Nephron progenitor cell (in vitro differentiated cells): ENCODE measurements at regions not wholly inside any gene's neighbourhood (a gene's known extent, or its start where the extent isn't known, plus 50 kb on each side); places are given as distances from the start of the nearest gene placed in this dataset.

Experiments
- DNase-seq: peaks from one replicate; pipeline ENCODE4 v3.0.0; 2021
- H3K27ac Mint-ChIP-seq: 2 replicates; pipeline ENCODE4 v1.8.0; 2021; ENCODE audit warnings: mild to moderate bottlenecking, moderate library complexity, mixed read lengths
- H3K27me3 Mint-ChIP-seq: 2 replicates; pipeline ENCODE4 v1.8.0; 2021; ENCODE audit warnings: mild to moderate bottlenecking, low read depth, mixed read lengths; ENCODE audit not compliant: poor library complexity
- H3K36me3 Mint-ChIP-seq: 2 replicates; pipeline ENCODE4 v1.8.0; 2021; ENCODE audit warnings: low read depth, mixed read lengths
- H3K4me1 Mint-ChIP-seq: 2 replicates; pipeline ENCODE4 v1.8.0; 2021; ENCODE audit warnings: mixed read lengths
- H3K4me3 Mint-ChIP-seq: 2 replicates; pipeline ENCODE4 v1.8.0; 2021; ENCODE audit warnings: mild to moderate bottlenecking, moderate library complexity, mixed read lengths
- H3K9me3 Mint-ChIP-seq: 2 replicates; pipeline ENCODE4 v1.8.0; 2021; ENCODE audit warnings: mild to moderate bottlenecking, moderate library complexity, mixed read lengths
- CTCF ChIP-seq: fragments of 200-600 bp; sonication (generic); IDR thresholded peaks from 2 replicates; pipeline ENCODE4 v1.5.0; 2021; ENCODE audit warnings: antibody characterized with exemption

GRCh38 chr14:65346895-65347294 lies 65.6 kb upstream of the FUT8 start:
- Mint-ChIP-seq H3K27me3 (peaks cover 7% of the 10 kb centered on the region), H3K4me1 (no peaks in the 10 kb centered on the region), H3K9me3 (no peaks in the 10 kb centered on the region), H3K4me3 (no peak overlapping the region), H3K36me3 (no peaks in the 10 kb centered on the region), H3K27ac (no peak overlapping the region)
- DNase-seq, result no peak
- TF ChIP-seq CTCF, result no peak

- peaks cover 7% of the 10 kb centered on the region for H3K27me3 Mint-ChIP-seq
- DNase-seq, result no peak
- TF ChIP-seq CTCF, result no peak
- no peak overlapping the region for H3K27ac Mint-ChIP-seq
- H3K4me1 Mint-ChIP-seq, result no peaks in the 10 kb centered on the region
- no peak overlapping the region for H3K4me3 Mint-ChIP-seq
- H3K36me3 Mint-ChIP-seq, result no peaks in the 10 kb centered on the region
- H3K9me3 Mint-ChIP-seq, result no peaks in the 10 kb centered on the region
Observed at GRCh38 chr14:65348137-65348536, 64.4 kb upstream of the FUT8 start.

GRCh38 chr14:65349100-65349499 lies 63.4 kb upstream of the FUT8 start:
- Mint-ChIP-seq H3K9me3 (no peaks in the 10 kb centered on the region), H3K36me3 (no peaks in the 10 kb centered on the region), H3K27ac (no peak overlapping the region), H3K4me3 (no peak overlapping the region), H3K4me1 (no peaks in the 10 kb centered on the region), H3K27me3 (peaks cover 7% of the 10 kb centered on the region)
- TF ChIP-seq CTCF, result no peak
- DNase-seq, result no peak

- H3K4me1 Mint-ChIP-seq, result no peaks in the 10 kb centered on the region
- H3K27ac Mint-ChIP-seq, result no peak overlapping the region
Observed at GRCh38 chr14:65351493-65352194, 60.9 kb upstream of the FUT8 start.

GRCh38 chr14:65352964-65353530 lies 59.5 kb upstream of the FUT8 start:
- Mint-ChIP-seq H3K27ac (no peak overlapping the region), H3K36me3 (no peaks in the 10 kb centered on the region), H3K4me3 (no peak overlapping the region), H3K27me3 (no peaks in the 10 kb centered on the region), H3K4me1 (no peaks in the 10 kb centered on the region), H3K9me3 (no peaks in the 10 kb centered on the region)
- no peak for TF ChIP-seq CTCF
- DNase-seq, result no peak

More at GRCh38 chr14:65351493-65352194, 60.9 kb upstream of the FUT8 start:
- DNase-seq, result no peak
- H3K27me3 Mint-ChIP-seq, result peaks cover 5% of the 10 kb centered on the region
- H3K4me3 Mint-ChIP-seq, result no peak overlapping the region
- no peaks in the 10 kb centered on the region for H3K9me3 Mint-ChIP-seq
- no peaks in the 10 kb centered on the region for H3K36me3 Mint-ChIP-seq
- TF ChIP-seq CTCF, result no peak

GRCh38 chr14:65354131-65354530 lies 58.4 kb upstream of the FUT8 start:
- Mint-ChIP-seq H3K9me3 (no peaks in the 10 kb centered on the region), H3K36me3 (no peaks in the 10 kb centered on the region), H3K4me3 (no peak overlapping the region), H3K4me1 (no peaks in the 10 kb centered on the region), H3K27me3 (no peaks in the 10 kb centered on the region), H3K27ac (no peak overlapping the region)
- DNase-seq, result no peak
- TF ChIP-seq CTCF, result no peak
